ENCODE measurements at regions not wholly inside any gene's neighbourhood (a gene's known extent, or its start where the extent isn't known, plus 50 kb on each side); places are given as distances from the start of the nearest gene placed in this dataset.

DNA sequence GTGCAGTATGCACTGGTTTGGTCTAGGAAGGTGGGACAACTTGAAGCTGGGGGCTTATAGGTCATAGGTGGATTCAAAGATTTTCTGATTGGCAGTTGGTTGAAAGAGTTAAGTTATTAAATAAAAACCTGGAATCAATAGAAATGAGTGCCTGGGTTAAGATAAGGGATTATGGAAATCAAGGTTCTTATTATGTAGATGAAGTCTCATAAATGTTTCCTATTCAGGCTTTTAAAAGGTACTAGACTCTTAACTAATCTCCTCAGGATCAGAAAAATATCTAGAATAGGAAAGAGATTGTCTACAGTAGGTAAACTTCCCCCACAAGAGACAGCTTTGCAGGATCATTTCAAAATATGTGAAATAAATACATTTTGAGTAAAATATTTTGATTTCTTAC, 163.3 kb upstream of the FBN2 start:
- Histone ChIP-seq H3K4me3 (no peak overlapping the region), H3K27me3 (peaks cover 0 to 6% (median 0%) of the 10 kb centered on the region in 4 donors), H3K36me3 (no peaks in the 10 kb centered on the region), H3K27ac (no peak overlapping the region), H3K9me3 (no peaks in the 10 kb centered on the region), H3K4me1 (no peaks in the 10 kb centered on the region)
- DNase-seq = no peak
- no peak for TF ChIP-seq POLR2A (IDR thresholded peaks at IDR 0.05)
- TF ChIP-seq, protein P1, sequence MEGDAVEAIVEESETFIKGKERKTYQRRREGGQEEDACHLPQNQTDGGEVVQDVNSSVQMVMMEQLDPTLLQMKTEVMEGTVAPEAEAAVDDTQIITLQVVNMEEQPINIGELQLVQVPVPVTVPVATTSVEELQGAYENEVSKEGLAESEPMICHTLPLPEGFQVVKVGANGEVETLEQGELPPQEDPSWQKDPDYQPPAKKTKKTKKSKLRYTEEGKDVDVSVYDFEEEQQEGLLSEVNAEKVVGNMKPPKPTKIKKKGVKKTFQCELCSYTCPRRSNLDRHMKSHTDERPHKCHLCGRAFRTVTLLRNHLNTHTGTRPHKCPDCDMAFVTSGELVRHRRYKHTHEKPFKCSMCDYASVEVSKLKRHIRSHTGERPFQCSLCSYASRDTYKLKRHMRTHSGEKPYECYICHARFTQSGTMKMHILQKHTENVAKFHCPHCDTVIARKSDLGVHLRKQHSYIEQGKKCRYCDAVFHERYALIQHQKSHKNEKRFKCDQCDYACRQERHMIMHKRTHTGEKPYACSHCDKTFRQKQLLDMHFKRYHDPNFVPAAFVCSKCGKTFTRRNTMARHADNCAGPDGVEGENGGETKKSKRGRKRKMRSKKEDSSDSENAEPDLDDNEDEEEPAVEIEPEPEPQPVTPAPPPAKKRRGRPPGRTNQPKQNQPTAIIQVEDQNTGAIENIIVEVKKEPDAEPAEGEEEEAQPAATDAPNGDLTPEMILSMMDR (IDR thresholded peaks at IDR 0.05) = no peak
- intact Hi-C loops (cut with DNase I) = no loop called here

DNA sequence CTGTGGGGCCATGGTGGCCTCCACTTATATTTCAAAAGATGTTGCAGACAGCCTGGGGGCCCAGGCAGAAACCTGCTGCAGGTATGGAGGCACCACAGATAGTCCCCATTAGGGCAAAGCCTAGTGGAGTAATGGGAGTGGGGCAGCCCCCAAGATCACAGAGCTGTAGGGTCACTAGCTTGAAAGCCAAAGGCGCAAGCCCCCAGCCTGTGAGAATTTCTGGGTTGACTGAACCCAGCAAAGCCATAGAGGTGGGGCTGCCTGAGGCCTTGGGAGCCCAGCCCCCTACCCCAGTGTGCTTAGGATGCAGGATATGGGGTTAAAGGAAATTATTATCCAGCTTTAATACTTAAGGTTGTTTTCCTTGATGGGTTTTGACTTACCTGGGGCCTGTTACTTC, 165.3 kb upstream of the FBN2 start:
- peaks cover 0 to 6% (median 0%) of the 10 kb centered on the region in 4 donors for H3K27me3 ChIP-seq
- no peaks in the 10 kb centered on the region for H3K36me3 ChIP-seq
- no peaks in the 10 kb centered on the region for H3K9me3 ChIP-seq
- intact Hi-C loops (cut with DNase I) = no loop called here
- DNase-seq = no peak
- no peak overlapping the region for H3K4me3 ChIP-seq
- H3K4me1 ChIP-seq = no peaks in the 10 kb centered on the region
- H3K27ac ChIP-seq = no peak overlapping the region
- TF ChIP-seq, protein P1 (IDR thresholded peaks at IDR 0.05) = no peak
- no peak for TF ChIP-seq POLR2A (IDR thresholded peaks at IDR 0.05)
- whole genome bisulfite sequencing, 2 donors = 85 to 100% methylated on average over 1 of the region's 1 CpG

DNA sequence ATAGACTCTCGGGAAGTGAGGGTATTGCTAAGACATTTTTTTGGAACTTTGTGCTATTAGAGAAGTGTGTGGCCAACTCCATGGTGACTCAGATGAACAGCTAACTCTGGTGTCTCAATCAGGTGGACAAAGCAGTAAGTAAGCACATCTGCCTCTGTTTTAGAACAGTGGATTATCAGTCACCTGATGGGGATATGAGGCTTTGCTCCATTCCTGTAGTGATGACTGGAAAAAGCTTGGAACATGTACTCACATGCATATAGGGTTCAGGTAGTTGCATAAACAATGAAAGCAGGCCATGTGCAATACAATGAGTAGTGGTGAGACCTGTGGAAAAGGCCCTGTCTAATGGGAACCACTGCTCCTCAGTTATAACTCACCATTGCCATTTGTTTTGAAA, 168.2 kb upstream of the FBN2 start:
- Histone ChIP-seq H3K4me1 (peaks cover 0 to 4% (median 0%) of the 10 kb centered on the region in 3 donors), H3K4me3 (no peak overlapping the region), H3K27ac (no peak overlapping the region), H3K9me3 (no peaks in the 10 kb centered on the region), H3K27me3 (peaks cover 0 to 15% (median 0%) of the 10 kb centered on the region in 4 donors), H3K36me3 (no peaks in the 10 kb centered on the region)
- WGBS, 2 donors = 75 to 92% methylated on average over 1 of the region's 1 CpG
- no peak for DNase-seq
- TF ChIP-seq, protein P1 (IDR thresholded peaks at IDR 0.05) = no peak
- no peak for TF ChIP-seq POLR2A (IDR thresholded peaks at IDR 0.05)
- intact Hi-C loops (cut with DNase I) = no loop called here

GRCh38 chr5:128708841-128709240, 170.8 kb upstream of the FBN2 start:
- intact Hi-C loops (cut with DNase I) = no loop called here
- no peak for DNase-seq
- WGBS, 2 donors = 30 to 39% methylated on average over 1 of the region's 1 CpG
- Histone ChIP-seq H3K36me3 (no peaks in the 10 kb centered on the region), H3K4me1 (peaks cover 0 to 4% (median 0%) of the 10 kb centered on the region in 3 donors), H3K9me3 (no peaks in the 10 kb centered on the region), H3K4me3 (no peak overlapping the region), H3K27ac (no peak overlapping the region), H3K27me3 (peaks cover 0 to 27% (median 0%) of the 10 kb centered on the region in 4 donors)
- TF ChIP-seq POLR2A (IDR thresholded peaks at IDR 0.05) = no peak
- TF ChIP-seq, protein P1 (IDR thresholded peaks at IDR 0.05) = no peak

DNA sequence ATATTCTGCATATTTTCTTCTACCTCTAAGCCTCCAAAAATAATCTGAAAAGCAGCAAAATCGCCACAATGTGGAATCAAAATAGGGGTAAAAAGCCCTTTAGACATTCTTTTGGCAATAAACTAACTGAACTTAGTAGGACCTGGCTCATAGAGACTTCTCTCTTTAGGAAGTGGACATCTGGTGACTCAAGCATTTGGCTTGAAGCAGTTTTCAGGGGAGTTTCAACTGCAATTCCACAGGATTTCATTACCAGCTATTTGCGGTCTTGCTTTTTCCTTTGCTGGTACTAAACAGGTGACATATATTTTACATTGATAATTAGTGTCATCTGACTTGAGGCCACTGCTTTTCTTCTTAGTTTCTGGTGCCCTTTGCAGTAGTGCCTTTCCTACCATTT, 173.2 kb upstream of the FBN2 start:
- Histone ChIP-seq H3K27me3 (peaks cover 0 to 32% (median 0%) of the 10 kb centered on the region in 4 donors), H3K9me3 (no peaks in the 10 kb centered on the region), H3K27ac (no peak overlapping the region), H3K4me3 (no peak overlapping the region), H3K4me1 (peaks cover 0 to 4% (median 0%) of the 10 kb centered on the region in 3 donors), H3K36me3 (no peaks in the 10 kb centered on the region)
- no peak for DNase-seq
- intact Hi-C loops (cut with DNase I) = no loop called here
- no peak for TF ChIP-seq POLR2A (IDR thresholded peaks at IDR 0.05)
- TF ChIP-seq, protein P1 (IDR thresholded peaks at IDR 0.05) = no peak
- 82 to 89% methylated on average over 2 of the region's 2 CpGs for WGBS, 2 donors

Data from esophagus squamous epithelium (tissue), 5 donors.